ENCODE measurements at regions not wholly inside any gene's neighbourhood (a gene's known extent, or its start where the extent isn't known, plus 50 kb on each side); places are given as distances from the start of the nearest gene placed in this dataset.

DNA sequence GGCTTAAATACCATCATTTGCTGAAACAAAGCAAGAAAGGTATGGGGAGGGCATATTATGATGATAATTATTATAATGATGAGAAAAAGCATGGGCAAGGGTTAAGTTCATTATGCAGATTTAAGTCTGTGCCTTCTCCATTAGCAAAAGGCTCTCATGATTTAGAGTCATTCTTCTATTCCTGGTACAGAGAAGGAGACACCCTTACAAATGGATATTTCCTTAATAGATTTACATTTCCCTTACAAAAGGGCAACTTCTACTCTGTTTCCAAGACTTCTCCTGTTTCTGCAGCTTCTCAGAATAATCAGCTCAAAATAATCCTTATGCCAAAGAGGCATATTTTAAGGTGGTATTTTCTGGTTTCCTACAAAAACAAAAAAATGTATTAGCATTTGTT is 121.1 kb upstream of the CAMK1G start:
- TF ChIP-seq POLR2A (IDR thresholded peaks at IDR 0.05) (no peak), POLR2AphosphoS5 (IDR thresholded peaks at IDR 0.05; ENCODE audit: insufficient read depth in 1 of 2, low read depth in 1 of 2) (no peak)
